Stimulated activated CD8-positive, alpha-beta memory T cell treated with anti-CD3 and anti-CD28 coated beads, Interleukin-2, amount 100 ng/mL, for 1 hour (primary cell): ENCODE measurements at regions not wholly inside any gene's neighbourhood (a gene's known extent, or its start where the extent isn't known, plus 50 kb on each side); places are given as distances from the start of the nearest gene placed in this dataset.

Experiments used
- DNase-seq, 2 donors: peaks; one replicate each; pipeline ENCODE4 v3.0.0-alpha.2; 2020; ENCODE audit warnings: low read depth in 2 of 2

DNA sequence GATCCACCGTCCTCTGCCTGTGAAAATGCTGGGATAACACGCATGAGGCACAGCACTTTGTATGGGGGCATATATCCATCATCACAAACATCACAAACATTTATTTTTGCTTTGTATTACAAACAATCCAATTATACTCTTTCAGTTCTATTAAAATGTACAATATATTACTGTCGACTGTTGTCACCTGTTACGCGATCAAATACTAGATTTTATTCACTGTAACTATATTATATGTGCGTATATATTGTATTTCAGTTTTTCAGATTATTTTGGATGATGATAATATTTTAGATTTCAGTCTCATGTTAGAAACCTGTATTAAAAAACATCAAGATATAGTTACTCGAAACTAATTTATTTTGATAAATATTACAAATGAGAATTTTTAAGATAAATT is 998.3 kb downstream of the EFNB2 start:
- no peak for DNase-seq

DNA sequence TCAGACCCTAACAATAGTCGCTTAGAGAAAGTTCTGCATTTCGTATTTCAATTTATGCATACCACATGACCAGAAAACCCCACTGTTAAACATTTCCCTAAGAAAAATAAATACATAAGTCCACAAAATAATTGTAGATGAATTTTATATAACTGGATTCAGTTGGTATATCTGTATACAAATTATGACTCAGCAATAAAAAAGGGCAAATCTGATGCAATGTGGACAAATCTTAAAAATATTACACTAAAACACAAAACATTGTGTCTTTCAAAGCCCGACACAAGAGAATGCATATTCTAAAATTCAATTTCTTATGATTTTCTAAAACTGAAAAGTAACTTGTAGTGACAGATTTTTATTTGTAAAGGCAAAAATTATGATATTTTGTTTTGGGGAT is 1005.0 kb downstream of the EFNB2 start:
- DNase-seq: no peak

DNA sequence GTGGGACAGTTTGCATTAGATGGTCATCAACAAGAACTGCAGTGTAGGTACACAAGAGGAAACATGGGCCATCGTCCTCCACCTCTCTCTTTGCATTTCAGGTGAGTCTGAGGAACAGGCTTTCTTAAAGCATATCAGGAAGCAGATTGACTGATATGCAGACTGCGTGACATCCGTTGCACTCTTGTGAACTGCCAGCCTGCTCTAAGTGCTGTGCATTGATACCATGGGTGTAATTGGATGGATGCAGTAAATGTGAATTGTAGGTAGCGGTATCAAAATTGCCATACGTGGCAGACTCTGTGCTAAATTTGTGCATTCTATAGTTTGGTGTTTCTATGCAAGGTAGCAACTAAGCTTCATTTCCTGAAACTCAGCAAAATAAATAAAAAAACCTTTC is 1008.3 kb downstream of the EFNB2 start:
- DNase-seq: no peak

DNA sequence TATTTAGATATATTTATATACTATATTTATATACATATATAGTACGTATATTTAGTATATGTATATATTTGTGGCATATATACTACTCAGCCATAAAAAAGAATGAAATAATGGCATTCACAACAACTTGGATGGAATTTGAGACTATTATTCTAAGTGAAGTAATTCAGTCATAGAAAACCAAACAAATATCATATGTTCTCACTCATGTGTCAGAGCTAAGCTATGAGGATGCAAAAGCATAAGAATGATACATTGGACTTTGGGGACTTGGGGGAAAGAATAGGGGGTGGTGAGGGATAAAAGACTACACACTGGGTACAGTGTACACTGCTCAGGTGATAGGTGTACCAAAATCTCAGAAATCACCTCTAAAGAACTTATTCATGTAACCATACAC is 1015.7 kb downstream of the EFNB2 start:
- DNase-seq: no peak

DNA sequence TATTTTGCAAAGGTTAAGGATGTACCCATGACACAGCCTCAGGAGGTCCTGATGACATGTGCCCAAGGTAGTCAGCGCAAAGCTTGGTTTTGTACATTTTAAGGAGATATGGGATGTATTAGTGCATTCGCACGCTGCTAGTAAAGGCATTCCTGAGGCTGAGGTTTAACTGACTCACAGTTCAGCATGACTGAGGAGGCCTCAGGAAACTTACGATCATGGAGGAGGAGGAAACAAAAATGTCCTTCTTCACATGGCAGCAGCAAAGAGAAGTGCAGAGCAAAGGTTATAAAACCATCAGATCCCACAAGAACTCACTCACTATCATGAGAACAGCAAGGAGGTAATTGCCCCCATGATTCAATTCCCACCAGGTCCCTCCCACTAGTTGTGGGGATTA is 1017.4 kb downstream of the EFNB2 start:
- no peak for DNase-seq

DNA sequence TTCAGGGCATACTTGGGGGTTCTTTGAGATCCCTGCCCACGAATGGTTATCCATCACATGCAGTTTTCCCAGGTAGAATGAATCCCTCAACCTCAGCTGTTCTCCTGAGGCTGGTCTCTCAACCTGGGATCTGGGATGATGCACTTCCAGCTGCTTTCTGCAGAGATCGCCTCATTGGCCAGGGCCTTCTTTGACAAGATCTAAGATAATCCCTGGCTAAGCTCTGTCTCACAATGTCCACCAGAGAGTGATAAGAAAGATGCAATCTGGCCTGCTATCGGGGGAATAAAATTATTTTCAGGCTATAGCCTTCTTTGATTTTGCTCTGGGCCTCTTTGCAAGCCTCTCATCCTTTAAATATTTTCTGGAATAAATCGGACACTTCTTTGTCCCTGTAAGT is 1021.1 kb downstream of the EFNB2 start:
- no peak for DNase-seq

DNA sequence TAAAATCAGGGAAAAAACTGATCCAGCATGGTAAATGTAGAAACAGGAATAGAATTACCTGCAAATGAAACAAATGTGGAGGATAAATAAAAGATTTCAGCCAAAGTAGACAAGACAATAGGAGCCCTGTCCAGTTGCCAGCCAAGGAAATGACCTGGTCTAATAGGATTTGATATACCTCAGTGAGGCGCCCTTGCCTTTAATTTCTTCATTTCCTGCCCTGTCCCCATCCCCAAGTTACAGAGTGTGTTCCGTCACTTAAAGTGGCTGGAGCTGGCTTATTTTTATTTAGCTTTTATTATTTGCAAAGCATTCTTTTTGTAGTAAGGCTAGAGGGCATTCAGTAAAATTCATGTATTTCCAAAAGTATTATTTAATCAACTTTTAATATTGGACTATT is 1022.0 kb downstream of the EFNB2 start:
- DNase-seq: no peak

DNA sequence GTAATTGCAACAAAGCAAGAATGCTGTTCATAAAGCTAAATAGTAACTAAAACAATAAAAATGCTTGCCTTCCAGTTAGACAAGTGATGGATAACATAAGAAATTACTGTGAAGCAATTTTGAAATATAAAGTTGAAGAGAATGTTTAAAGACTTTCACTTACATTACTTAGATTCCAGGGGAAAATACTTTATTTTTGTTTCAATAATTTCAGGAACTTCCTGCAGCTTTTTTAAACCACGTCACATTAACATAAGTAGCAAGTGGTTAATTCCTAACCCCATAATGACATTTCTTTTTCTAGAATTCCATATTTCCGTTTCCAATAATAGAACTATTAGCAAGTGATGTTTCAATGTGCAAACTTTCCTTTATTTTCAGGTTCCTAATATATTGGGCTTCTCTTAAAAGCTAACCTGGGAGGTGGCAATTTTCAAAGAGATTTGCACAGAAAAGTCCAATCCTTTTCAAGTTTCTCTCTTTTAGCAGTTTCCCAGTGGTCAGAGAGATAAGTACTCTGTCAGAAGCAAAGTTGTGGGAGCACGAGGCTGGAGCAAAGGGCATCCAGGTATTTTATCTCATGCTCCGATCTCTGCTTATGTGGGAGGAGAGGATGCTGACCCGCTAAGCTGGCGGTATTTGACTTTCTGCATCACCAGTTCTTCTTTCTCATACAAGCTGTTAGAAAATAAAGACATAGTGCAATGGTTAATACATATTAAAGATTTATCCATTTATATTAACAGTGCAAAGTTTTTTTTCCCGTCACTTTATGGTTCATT is 1025.3 kb downstream of the EFNB2 start:
- no peak for DNase-seq

DNA sequence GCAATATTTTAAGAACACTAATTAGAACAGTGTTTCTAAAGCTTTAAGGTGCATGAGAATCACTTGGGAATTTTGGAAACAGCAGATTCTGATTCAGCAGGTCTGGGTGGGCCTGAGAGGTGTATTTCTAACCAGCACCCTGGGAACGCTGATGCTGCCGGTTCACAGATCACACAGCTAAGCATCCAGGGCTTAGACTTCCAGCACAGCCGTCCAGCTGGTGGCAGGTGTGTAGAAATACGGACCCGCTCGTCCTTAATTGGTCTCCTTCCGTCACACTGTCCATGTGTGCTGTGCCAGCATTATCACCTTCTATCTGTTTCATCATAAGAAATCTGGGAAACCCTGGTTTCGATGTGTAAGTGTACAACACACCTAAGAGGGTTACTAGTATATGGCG is 1029.0 kb downstream of the EFNB2 start:
- DNase-seq: no peak

DNA sequence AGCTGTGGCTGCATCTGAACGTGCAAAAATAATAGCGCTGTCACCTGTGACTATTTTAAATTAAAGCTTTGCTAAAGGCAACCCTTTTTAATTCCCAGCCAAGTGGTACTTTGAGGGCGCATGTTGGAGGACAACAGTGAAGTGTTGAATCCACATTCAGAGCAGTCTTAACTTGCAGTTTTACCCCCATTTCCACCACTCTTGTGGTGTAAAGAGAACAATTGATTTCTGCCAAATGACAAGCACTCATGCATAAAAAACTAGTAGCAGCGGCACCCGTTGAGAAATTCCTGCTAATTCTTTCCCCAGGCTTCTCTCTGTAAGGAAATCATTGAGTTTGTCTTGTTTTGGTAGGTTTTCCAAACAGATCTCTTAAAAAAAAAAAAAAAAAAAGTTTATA is 1033.3 kb downstream of the EFNB2 start:
- no peak for DNase-seq

DNA sequence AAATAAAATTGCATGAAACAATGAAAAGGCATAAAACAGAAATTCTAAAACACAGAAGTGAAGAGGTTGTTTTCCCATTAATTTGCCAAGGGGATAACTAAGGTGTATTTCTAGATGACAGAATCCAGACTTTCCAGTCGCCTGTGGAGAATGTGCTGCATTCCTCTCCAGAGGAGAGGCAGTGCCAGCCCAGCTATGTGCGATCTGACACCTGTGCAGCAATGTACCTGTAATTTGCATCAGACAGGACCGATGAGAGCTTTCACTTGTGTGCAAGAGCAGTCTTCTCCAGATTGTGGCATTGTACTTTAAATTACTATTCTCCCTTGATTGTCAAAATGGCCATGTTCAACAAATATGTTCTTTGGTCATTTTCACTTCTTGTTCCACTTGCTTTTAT is 1037.9 kb downstream of the EFNB2 start:
- no peak for DNase-seq

DNA sequence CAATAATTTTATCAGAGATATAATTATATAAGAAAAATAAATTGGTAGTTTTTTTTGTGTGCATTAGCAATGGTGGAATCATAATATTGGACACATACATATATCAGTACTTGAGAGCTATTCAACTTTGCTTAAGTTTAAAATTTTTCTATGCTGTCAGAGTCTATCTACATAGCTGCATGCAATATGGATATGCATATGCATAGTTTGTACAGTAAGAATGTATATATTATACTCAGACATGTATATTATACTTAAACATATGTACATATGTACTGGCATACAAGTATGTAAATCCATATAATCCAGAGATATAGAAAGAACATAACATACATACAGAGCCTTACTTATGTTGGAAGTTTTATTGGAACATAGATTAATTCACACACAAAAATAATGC is 1043.2 kb downstream of the EFNB2 start:
- DNase-seq: no peak

DNA sequence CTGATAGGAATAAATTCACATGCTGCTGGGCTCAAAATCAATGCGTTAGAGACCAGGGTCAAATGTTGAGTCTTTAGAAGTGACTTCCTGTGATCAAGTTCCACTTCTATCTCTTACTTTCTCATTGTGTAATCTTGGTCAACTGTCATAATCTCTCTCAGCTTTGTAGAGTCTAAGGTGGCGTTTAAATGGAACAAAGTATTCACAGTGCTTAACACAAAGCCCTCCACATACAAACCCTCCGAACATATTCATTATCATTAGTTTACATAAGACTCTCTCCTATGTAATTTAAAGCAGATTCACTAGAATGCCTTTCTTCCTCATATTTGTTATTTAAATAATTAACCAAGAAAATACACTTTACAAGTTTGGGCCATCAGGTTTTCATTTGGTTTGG is 1044.1 kb downstream of the EFNB2 start:
- DNase-seq: no peak

DNA sequence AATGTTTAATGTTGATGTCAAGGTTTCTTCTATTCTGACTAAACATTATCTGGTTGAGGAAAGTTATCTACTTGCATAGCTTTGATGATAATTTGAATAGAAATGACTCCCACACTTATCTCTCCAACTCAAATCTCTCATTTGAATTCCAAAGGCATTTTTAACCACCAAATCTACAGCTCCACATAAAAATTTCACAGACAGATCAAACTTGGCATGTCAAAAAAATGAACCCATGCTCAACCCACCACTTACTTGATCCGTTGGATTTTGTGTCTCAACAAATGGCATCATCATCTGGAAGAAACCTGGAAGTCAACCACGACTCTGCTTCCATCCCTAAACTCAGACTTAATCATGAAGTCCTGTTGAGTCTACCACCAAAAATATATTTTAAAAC is 1050.4 kb downstream of the EFNB2 start:
- DNase-seq: no peak

DNA sequence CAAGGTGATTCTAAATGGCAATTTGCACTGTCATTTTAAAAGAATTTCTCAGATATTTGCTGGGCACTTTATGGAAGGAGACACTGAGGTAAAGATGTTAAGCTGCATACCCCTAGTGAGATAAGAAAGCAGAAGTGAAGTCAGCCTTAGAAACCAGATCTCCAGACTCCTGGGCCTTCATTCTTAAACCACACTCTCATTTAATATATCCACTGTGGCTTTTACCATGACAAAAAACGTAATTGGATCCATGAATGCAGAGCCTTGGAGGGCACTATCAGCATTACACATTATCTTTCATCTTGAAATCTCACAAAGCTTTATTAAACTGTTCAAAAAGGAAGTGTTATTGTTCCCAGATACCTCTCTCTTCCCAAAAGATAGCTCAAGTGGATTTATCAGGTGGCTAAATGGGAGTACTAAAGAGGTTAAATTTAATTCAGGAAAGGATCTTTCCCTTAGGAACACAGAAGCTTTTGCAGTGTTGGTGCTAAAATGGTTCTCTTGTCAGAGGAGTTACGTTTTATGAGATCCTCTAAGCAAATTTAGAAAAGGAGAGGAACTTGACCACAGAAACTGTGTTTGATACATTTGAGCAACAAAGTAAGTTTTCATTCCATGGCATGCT is 1060.4 kb downstream of the EFNB2 start:
- DNase-seq: no peak

DNA sequence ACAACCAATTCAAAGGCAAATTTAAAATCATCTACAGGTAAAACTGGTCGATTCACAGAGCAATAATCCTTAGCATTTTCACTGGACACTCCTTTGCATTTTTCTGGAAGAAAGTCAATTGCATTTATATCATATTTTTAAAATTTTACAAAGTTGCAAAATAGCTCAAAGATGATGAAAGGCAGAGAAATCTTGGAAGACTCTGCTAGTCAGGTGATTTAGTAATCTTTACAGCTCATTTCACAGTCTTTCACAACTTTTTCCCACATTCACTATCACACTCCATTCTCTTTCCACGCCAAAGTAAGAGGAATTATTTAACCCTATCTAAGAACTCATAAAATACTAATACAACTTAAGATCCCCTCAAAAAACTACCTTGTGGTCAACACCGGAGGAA is 1063.8 kb downstream of the EFNB2 start:
- DNase-seq: no peak

DNA sequence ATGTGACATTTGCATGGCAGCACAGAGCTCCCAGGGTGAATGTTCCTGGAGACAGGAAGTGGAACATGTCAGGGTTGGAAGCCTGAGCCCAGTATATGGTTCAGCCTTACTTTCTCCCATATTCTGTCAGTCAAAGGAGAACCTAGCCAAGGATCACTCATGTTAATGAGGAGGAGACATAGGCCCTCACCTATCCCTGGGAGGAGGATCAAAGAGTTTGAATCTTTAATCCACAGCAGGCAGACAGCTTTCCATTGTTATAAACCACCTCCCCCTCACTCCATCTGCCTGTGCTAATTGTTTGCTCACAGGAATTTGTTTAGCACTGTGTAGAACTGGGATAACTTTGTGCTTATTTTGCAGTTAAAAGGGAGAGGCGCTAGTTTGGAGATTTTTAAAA is 1069.1 kb downstream of the EFNB2 start:
- DNase-seq: no peak

DNA sequence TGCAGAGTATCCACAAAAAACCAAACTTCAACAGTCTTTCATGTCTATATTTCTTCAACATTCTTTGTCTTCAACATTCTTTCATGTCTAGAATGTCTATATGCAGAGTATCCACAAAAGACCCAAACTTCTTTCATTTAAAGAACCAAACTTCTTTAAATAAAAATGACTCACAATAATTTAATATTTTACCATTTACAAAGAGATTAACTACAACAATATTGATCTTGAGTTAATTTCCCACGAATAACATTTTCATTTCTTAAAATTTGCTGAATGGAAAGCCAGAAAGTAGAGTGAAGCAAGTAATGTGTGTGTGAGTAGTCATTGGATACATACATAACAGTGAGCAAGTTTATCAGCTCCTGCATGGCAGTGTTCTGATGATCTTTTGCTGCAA is 1069.7 kb downstream of the EFNB2 start, which contains the start of gene DAOA:
DAOA (plus strand) TSS at position 301 of the 400 bp plus-strand sequence.
- DNase-seq: no peak

DNA sequence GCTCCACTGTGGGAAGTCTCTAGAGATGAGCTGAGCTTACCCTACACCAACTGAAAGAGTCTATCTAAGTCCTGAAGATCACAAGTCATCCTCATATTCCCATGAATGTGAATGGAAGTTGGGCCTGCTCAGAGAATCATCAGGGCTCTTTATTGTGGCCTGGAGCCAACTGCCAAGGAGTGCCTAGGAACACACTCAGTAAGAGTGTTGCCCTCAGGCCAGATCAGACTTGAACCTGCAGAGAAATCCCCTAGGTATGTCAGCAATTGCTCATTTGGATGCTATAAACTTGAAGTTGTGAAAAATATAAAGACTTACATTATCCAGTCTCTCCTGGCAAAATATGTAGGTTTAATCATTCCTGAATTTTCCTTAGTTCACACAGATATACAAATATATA is 1070.2 kb downstream of the EFNB2 start:
- no peak for DNase-seq

DNA sequence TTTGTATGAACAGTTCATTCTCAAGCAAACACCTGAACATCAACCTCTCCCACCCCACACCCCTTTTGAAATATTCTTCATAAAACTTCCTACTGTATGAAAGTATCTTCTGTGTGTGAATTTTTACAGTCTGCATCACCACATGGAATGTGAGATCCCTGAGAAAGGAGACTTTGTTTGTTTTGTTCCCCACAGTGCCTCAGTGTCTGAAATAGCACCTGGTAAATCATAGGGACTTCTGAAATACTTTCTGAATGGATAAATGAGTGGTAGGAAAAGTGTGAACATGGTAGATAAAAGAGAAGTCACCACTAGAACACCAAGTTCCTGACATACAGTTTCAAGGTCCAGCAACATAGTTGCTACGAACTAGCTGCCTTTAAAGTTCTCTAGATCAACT is 1071.2 kb downstream of the EFNB2 start:
- no peak for DNase-seq

DNA sequence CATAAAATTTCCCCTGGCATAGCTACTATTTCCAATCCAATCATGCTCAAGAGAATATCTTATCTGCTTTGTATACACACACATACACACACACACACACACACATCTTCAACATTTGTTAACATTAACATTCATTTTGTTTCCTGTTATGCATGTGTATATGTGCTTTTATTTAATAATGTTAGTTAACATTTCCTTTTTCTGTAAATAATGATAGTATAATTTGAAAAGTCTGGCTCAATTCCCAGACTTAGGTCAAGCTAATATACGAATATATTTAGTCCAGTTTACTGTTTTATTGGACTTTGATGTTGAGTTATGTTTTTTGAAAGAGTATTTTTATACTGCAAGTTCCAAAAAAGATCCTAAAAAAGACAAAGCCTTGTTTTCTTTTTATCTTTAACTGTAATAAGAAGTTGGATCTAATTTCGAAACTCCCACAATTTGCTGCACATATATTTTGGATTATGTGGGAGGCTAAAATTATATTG is 1072.4 kb downstream of the EFNB2 start:
- DNase-seq: no peak

DNA sequence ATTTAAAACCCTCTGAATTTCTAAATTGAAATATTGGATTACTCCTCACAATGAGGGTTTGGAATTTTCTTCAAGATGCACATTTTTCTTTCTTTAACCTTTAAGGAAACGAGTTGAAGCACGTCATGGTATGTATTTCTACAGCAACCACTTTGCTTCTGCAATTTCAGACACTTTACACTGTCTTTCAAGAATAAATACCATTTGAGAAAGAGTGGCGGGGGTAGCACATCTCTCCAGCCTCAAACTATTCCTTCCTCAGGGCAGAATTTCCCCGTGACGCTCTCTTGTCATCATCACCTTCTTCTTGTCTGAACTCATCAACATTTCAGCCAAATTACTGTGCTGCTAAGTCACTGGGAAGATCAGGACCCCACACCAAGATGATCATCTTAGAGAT is 1073.4 kb downstream of the EFNB2 start:
- no peak for DNase-seq

DNA sequence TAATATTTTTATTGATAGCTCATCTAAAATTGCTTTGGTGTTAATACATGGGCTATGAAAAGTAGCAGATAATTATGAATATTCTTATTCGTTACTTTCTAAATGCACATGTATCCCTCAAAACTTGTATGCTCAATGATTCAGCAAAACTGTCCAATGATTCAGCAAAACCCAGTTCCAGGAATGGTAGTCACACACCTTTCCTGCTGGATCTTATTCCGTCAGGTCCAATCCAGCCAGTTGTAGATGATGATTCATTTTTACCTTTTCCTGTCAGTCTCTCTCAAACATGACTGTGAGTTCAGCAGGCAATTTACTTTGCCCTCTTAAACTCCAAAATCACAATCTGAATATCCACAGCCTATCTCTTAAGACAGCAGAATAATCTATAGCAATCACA is 1082.6 kb downstream of the EFNB2 start:
- no peak for DNase-seq

DNA sequence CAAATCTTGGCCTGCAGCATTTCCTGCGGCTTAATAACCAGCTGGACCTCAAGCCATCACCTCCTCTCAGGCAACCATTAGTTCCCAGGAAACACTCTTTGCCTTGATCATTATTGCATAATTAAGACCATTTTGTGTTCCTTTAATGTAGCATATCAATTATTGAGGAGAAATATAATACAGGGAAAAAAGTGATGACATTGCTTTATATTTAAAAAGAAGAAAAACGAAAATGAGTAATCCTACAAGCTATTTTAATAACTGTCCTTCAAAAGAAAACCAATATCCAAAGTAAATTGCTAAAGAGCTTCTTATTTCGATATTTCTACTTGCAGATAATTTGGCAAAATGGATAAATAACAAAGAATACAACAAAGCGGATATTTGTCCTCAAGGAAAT is 1084.7 kb downstream of the EFNB2 start:
- DNase-seq: no peak
